Activated B cell treated with CpG ODN at 0.5 μM for 24 hours (primary cell): ENCODE measurements at regions not wholly inside any gene's neighbourhood (a gene's known extent, or its start where the extent isn't known, plus 50 kb on each side); places are given as distances from the start of the nearest gene placed in this dataset.

Experiments
- ATAC-seq: fragments of 200-7000 bp; cut with Tn5 transposase; one replicate; pipeline ENCODE4 v1.10.0; 2021; ENCODE audit warnings: low read depth, mild to moderate bottlenecking, moderate library complexity
- CTCF ChIA-PET: fragments of 350-600 bp; sonication (Branson Sonifier 250); formaldehyde crosslinking; loops from one replicate; lab custom pipeline; 2021; ENCODE audit warnings: antibody characterized with exemption; lab: Charles Lee
- POLR2A ChIA-PET: fragments of 350-600 bp; sonication (Branson Sonifier 250); formaldehyde crosslinking; loops from one replicate; lab custom pipeline; 2021; ENCODE audit warnings: antibody characterized with exemption; lab: Charles Lee
- DNase-seq: peaks from one replicate; pipeline ENCODE4 v3.0.0; 2022
- H3K27ac Mint-ChIP-seq: one replicate; pipeline ENCODE4 v1.8.0; 2020; ENCODE audit warnings: mixed read lengths
- H3K27me3 Mint-ChIP-seq: one replicate; pipeline ENCODE4 v1.8.0; 2021; ENCODE audit warnings: mixed read lengths
- H3K36me3 Mint-ChIP-seq: one replicate; pipeline ENCODE4 v1.8.0; 2021; ENCODE audit warnings: low read depth, mixed read lengths
- H3K4me1 Mint-ChIP-seq: one replicate; pipeline ENCODE4 v1.8.0; 2021; ENCODE audit warnings: mixed read lengths
- H3K4me3 Mint-ChIP-seq: one replicate; pipeline ENCODE4 v1.8.0; 2020; ENCODE audit warnings: mild to moderate bottlenecking, mixed read lengths
- H3K9me3 Mint-ChIP-seq: one replicate; pipeline ENCODE4 v1.8.0; 2020; ENCODE audit warnings: mixed read lengths
- CTCF ChIP-seq: fragments of 200-600 bp; IDR thresholded peaks from one replicate; pipeline ENCODE4 v1.8.0; 2022; ENCODE audit warnings: antibody characterized with exemption, mild to moderate bottlenecking
- intact Hi-C: fragments of 100-400 bp; cut with micrococcal nuclease; formaldehyde crosslinking; loops from one replicate; pipeline ENCODE4 v1.15.1; 2024

GRCh38 chr1:215476541-215476940 is 90.6 kb upstream of the KCTD3 start:
- peaks cover 10% of the 10 kb centered on the region for H3K9me3 Mint-ChIP-seq
- CTCF ChIA-PET, result no interaction called here
- H3K27ac Mint-ChIP-seq, result no peak overlapping the region
- no peak for ATAC-seq
- DNase-seq, result no peak
- no peaks in the 10 kb centered on the region for H3K4me1 Mint-ChIP-seq
- no peaks in the 10 kb centered on the region for H3K36me3 Mint-ChIP-seq
- no peak for TF ChIP-seq CTCF
- POLR2A ChIA-PET, result no interaction called here
- no peaks in the 10 kb centered on the region for H3K27me3 Mint-ChIP-seq
- no peak overlapping the region for H3K4me3 Mint-ChIP-seq
- intact Hi-C loops, result no loop called here

- no peak for TF ChIP-seq CTCF
- ChIA-PET POLR2A (no interaction called here), CTCF (no interaction called here)
- peaks cover 10% of the 10 kb centered on the region for H3K9me3 Mint-ChIP-seq
- no peak overlapping the region for H3K4me3 Mint-ChIP-seq
- H3K4me1 Mint-ChIP-seq, result no peaks in the 10 kb centered on the region
- no peak overlapping the region for H3K27ac Mint-ChIP-seq
- intact Hi-C loops, result no loop called here
- no peak for DNase-seq
- no peak for ATAC-seq
- no peaks in the 10 kb centered on the region for H3K36me3 Mint-ChIP-seq
- H3K27me3 Mint-ChIP-seq, result no peaks in the 10 kb centered on the region
These were observed 89.5 kb upstream of the KCTD3 start for GRCh38 chr1:215477632-215478031.

- CTCF ChIA-PET, result no interaction called here
- H3K9me3 Mint-ChIP-seq, result peaks cover 10% of the 10 kb centered on the region
- DNase-seq (no peak), ATAC-seq (no peak)
- H3K4me1 Mint-ChIP-seq, result no peaks in the 10 kb centered on the region
- intact Hi-C loops, result no loop called here
- no peak for TF ChIP-seq CTCF
- H3K27me3 Mint-ChIP-seq, result no peaks in the 10 kb centered on the region
- no peaks in the 10 kb centered on the region for H3K36me3 Mint-ChIP-seq
- POLR2A ChIA-PET, result no interaction called here
- no peak overlapping the region for H3K27ac Mint-ChIP-seq
- H3K4me3 Mint-ChIP-seq, result no peak overlapping the region
These were observed 87.5 kb upstream of the KCTD3 start for GRCh38 chr1:215479567-215479966.

- H3K9me3 Mint-ChIP-seq, result peaks cover 10% of the 10 kb centered on the region
- ChIA-PET CTCF (no interaction called here), POLR2A (no interaction called here)
- no peaks in the 10 kb centered on the region for H3K36me3 Mint-ChIP-seq
- ATAC-seq, result no peak
- no peaks in the 10 kb centered on the region for H3K4me1 Mint-ChIP-seq
- DNase-seq, result no peak
- no peak overlapping the region for H3K27ac Mint-ChIP-seq
- H3K4me3 Mint-ChIP-seq, result no peak overlapping the region
- TF ChIP-seq CTCF, result no peak
- no peaks in the 10 kb centered on the region for H3K27me3 Mint-ChIP-seq
- intact Hi-C loops, result no loop called here
These were observed 85.0 kb upstream of the KCTD3 start for GRCh38 chr1:215482079-215482478.

GRCh38 chr1:215484171-215484939 is 82.7 kb upstream of the KCTD3 start:
- Mint-ChIP-seq H3K27me3 (no peaks in the 10 kb centered on the region), H3K36me3 (no peaks in the 10 kb centered on the region), H3K4me3 (no peak overlapping the region), H3K9me3 (peaks cover 2% of the 10 kb centered on the region), H3K4me1 (no peaks in the 10 kb centered on the region), H3K27ac (no peak overlapping the region)
- ATAC-seq (no peak), DNase-seq (no peak)
- ChIA-PET POLR2A (no interaction called here), CTCF (no interaction called here)
- TF ChIP-seq CTCF, result no peak
- intact Hi-C loops, result no loop called here
